WTC11 (cell line): ENCODE measurements at regions not wholly inside any gene's neighbourhood (a gene's known extent, or its start where the extent isn't known, plus 50 kb on each side); places are given as distances from the start of the nearest gene placed in this dataset.
A peak's percentile ranks its signal among the peaks of the same experiment; 100 is the strongest.

ENCODE experiments used
- ATAC-seq: fragments of 200-7000 bp; cut with Tn5 transposase; 2 replicates; pipeline ENCODE4 v1.10.0; 2021; ENCODE audit warnings: mild to moderate bottlenecking, moderate library complexity
- CTCF ChIA-PET: fragments of 300-600 bp; sonication (Branson Sonifier 250); formaldehyde crosslinking; loops from one replicate; lab custom pipeline; 2021; ENCODE audit warnings: antibody characterized with exemption; lab: Charles Lee
- POLR2A ChIA-PET: fragments of 350-600 bp; sonication (Branson Sonifier 250); formaldehyde crosslinking; loops from one replicate; lab custom pipeline; 2021; ENCODE audit warnings: antibody characterized with exemption; lab: Charles Lee
- DNase-seq: peaks from one replicate; pipeline ENCODE4 v3.0.0; 2021; ENCODE audit warnings: low spot score
- H3K27ac Mint-ChIP-seq: 2 replicates; pipeline ENCODE4 v1.8.0; 2021; ENCODE audit warnings: mixed read lengths
- H3K27me3 Mint-ChIP-seq: 2 replicates; pipeline ENCODE4 v1.8.0; 2021; ENCODE audit warnings: low read depth, mild to moderate bottlenecking, moderate library complexity, mixed read lengths
- H3K36me3 Mint-ChIP-seq: 2 replicates; pipeline ENCODE4 v1.8.0; 2021; ENCODE audit warnings: mixed read lengths
- H3K4me1 Mint-ChIP-seq: 2 replicates; pipeline ENCODE4 v1.8.0; 2022; ENCODE audit warnings: mixed read lengths
- H3K4me3 Mint-ChIP-seq: 2 replicates; pipeline ENCODE4 v1.8.0; 2021; ENCODE audit warnings: mild to moderate bottlenecking, moderate library complexity, mixed read lengths
- H3K9me3 Mint-ChIP-seq: 2 replicates; pipeline ENCODE4 v1.8.0; 2021; ENCODE audit warnings: mixed read lengths
- AR ChIP-seq: fragments of 250-450 bp; sonication (Bioruptor Pico); IDR thresholded peaks from 2 replicates; pipeline ENCODE4 v1.9.0; 2021; ENCODE audit warnings: mild to moderate bottlenecking
- ARID4B ChIP-seq: sonication (generic); formaldehyde crosslinking; IDR thresholded peaks from 2 replicates; pipeline ENCODE4 v1.8.0; 2023; ENCODE audit warnings: missing genetic modification reagents, mild to moderate bottlenecking, borderline replicate concordance
- ATF3 ChIP-seq: sonication (generic); formaldehyde crosslinking; conservative IDR thresholded peaks from 2 replicates; pipeline ENCODE4 v1.8.1; 2022; ENCODE audit warnings: mild to moderate bottlenecking, missing genetic modification reagents
- ETV6 ChIP-seq: sonication (generic); formaldehyde crosslinking; IDR thresholded peaks from 2 replicates; pipeline ENCODE4 v1.8.1; 2022; ENCODE audit warnings: mild to moderate bottlenecking, missing genetic modification reagents
- GABPB1 ChIP-seq: sonication (generic); formaldehyde crosslinking; IDR thresholded peaks from 2 replicates; pipeline ENCODE4 v1.8.1; 2023; ENCODE audit warnings: mild to moderate bottlenecking, missing genetic modification reagents
- GRHL2 ChIP-seq: fragments of 250-450 bp; sonication (Bioruptor Pico); IDR thresholded peaks from 2 replicates; pipeline ENCODE4 v1.8.0; 2022; ENCODE audit warnings: mild to moderate bottlenecking, moderate library complexity; ENCODE audit not compliant: insufficient replicate concordance, severe bottlenecking
- GTF2I ChIP-seq: fragments of 250-450 bp; sonication (Bioruptor Pico); conservative IDR thresholded peaks from 2 replicates; pipeline ENCODE4 v1.4.0; 2021; ENCODE audit warnings: mild to moderate bottlenecking
- NFE2L1 ChIP-seq: sonication (generic); formaldehyde crosslinking; IDR thresholded peaks from 2 replicates; pipeline ENCODE4 v1.8.1; 2023; ENCODE audit warnings: missing genetic modification reagents
- NR2C2 ChIP-seq: sonication (generic); formaldehyde crosslinking; IDR thresholded peaks from 2 replicates; pipeline ENCODE4 v1.8.0; 2022; ENCODE audit warnings: mild to moderate bottlenecking, missing genetic modification reagents
- PRRX2 ChIP-seq: fragments of 250-450 bp; sonication (Bioruptor Pico); IDR thresholded peaks from 2 replicates; pipeline ENCODE4 v1.8.0; 2021; ENCODE audit warnings: mild to moderate bottlenecking
- SP1 ChIP-seq: sonication (generic); formaldehyde crosslinking; conservative IDR thresholded peaks from 2 replicates; pipeline ENCODE4 v1.8.1; 2022; ENCODE audit warnings: missing genetic modification reagents
- ZBTB21 ChIP-seq: sonication (generic); formaldehyde crosslinking; IDR thresholded peaks from 2 replicates; pipeline ENCODE4 v1.8.1; 2023; ENCODE audit warnings: mild to moderate bottlenecking, missing genetic modification reagents, borderline replicate concordance
- ZMAT4 ChIP-seq: fragments of 250-450 bp; sonication (Bioruptor Pico); IDR thresholded peaks from 2 replicates; pipeline ENCODE4 v1.9.0; 2021; ENCODE audit warnings: mild to moderate bottlenecking
- ZNF138 ChIP-seq: sonication (generic); formaldehyde crosslinking; conservative IDR thresholded peaks from 2 replicates; pipeline ENCODE4 v1.8.1; 2022; ENCODE audit warnings: mild to moderate bottlenecking, moderate library complexity, missing genetic modification reagents

GRCh38 chr18:26697186-26697884, 149.0 kb upstream of the KCTD1 start:
- ChIA-PET POLR2A (no interaction called here), CTCF (no interaction called here)
- H3K27me3 Mint-ChIP-seq, result peaks cover 39% of the 10 kb centered on the region
- peaks cover 6% of the 10 kb centered on the region for H3K9me3 Mint-ChIP-seq
- ATAC-seq (peak; percentile 63), DNase-seq (no peak)
- no peak for TF ChIP-seq GRHL2 (CRISPR knock-in tag)
- TF ChIP-seq ATF3 (CRISPR knock-in tag), result no peak
- TF ChIP-seq ZMAT4, result no peak
- H3K36me3 Mint-ChIP-seq, result no peaks in the 10 kb centered on the region
- H3K4me3 Mint-ChIP-seq, result no peak overlapping the region
- no peak overlapping the region for H3K27ac Mint-ChIP-seq
- 0 out of 2 replicates have a peak, but pooled peaks cover 2% of the 10 kb centered on the region for H3K4me1 Mint-ChIP-seq

- CTCF ChIA-PET, result no interaction called here
- TF ChIP-seq ETV6 (CRISPR knock-in tag), result no peak
- TF ChIP-seq NR2C2 (CRISPR knock-in tag), result no peak
- TF ChIP-seq ARID4B, result no peak
- TF ChIP-seq PRRX2 (CRISPR knock-in tag), result no peak
- TF ChIP-seq ZBTB21 (CRISPR knock-in tag), result no peak
- TF ChIP-seq NFE2L1 (CRISPR knock-in tag), result no peak
- TF ChIP-seq GTF2I (CRISPR knock-in tag), result no peak
- no peak for TF ChIP-seq ZNF138 (CRISPR knock-in tag)
- Mint-ChIP-seq H3K9me3 (peaks cover 9% of the 10 kb centered on the region), H3K27me3 (peaks cover 44% of the 10 kb centered on the region), H3K4me1 (0 out of 2 replicates have a peak, but pooled peaks cover 2% of the 10 kb centered on the region), H3K4me3 (no peak overlapping the region), H3K27ac (no peak overlapping the region), H3K36me3 (no peaks in the 10 kb centered on the region)
- DNase-seq (no peak), ATAC-seq (no peak)
- POLR2A ChIA-PET, result no interaction called here
Observed at GRCh38 chr18:26696786-26697185, 148.4 kb upstream of the KCTD1 start.

GRCh38 chr18:26696308-26696707, 148.0 kb upstream of the KCTD1 start:
- H3K36me3 Mint-ChIP-seq, result peaks cover 2% of the 10 kb centered on the region; the same call in 1 of the 2 replicates
- peaks cover 49% of the 10 kb centered on the region for H3K27me3 Mint-ChIP-seq
- POLR2A ChIA-PET, result no interaction called here
- TF ChIP-seq AR (CRISPR knock-in tag), result no peak
- no peak for TF ChIP-seq SP1 (CRISPR knock-in tag)
- no peak for TF ChIP-seq GABPB1 (CRISPR knock-in tag)
- TF ChIP-seq ZNF138 (CRISPR knock-in tag), result no peak
- H3K4me1 Mint-ChIP-seq, result 0 out of 2 replicates have a peak, but pooled peaks cover 2% of the 10 kb centered on the region
- ATAC-seq, result no peak
- no peak for DNase-seq
- H3K4me3 Mint-ChIP-seq, result no peak overlapping the region
- CTCF ChIA-PET, result no interaction called here
- peaks cover 13% of the 10 kb centered on the region for H3K9me3 Mint-ChIP-seq
- H3K27ac Mint-ChIP-seq, result no peak overlapping the region
